GM21737 (cell line): ENCODE measurements at regions not wholly inside any gene's neighbourhood (a gene's known extent, or its start where the extent isn't known, plus 50 kb on each side); places are given as distances from the start of the nearest gene placed in this dataset.

ENCODE experiments used
- ATAC-seq: cut with Tn5 transposase; IDR thresholded peaks from one replicate; pipeline ENCODE4 v1.9.1; 2021; ENCODE audit warnings: mild to moderate bottlenecking, moderate library complexity; ENCODE audit not compliant: unreplicated experiment

DNA sequence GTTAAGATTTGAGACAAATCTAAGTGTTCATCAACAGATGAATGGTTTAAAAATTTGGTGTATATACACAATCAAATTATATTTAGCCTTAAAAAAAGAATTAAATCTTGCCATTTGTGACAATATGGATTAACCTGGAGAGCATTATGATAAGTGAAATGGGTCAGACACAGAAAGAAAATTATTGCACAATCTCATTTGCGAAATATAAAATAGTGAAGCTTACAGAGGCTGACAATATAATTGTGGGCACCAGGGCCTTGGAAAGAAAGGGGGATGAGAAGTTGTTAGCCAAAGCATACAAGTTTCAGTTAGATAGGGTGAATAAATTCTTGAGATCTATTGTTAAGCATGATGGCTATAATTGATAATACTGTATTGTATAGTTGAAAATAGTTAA is 883.0 kb downstream of the TECRL start:
- no peak for ATAC-seq

DNA sequence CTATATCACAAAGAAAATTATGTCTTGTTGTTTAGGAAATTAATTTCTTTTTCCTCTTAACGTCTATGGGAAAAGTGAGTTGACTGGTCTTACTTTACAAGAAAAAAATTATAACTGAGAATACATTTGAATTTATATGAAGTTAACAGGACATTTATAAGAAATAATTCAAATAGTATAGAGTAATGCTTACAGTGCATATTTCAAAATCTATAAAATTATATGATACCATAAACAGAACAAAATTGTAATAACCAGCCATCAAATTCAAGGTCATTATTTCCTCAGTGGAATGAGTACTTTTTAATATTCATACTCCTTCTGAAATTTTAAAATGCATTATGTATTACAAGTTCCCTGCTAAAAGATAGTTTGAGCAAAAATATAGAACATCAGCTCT is 884.5 kb downstream of the TECRL start:
- ATAC-seq: no peak

DNA sequence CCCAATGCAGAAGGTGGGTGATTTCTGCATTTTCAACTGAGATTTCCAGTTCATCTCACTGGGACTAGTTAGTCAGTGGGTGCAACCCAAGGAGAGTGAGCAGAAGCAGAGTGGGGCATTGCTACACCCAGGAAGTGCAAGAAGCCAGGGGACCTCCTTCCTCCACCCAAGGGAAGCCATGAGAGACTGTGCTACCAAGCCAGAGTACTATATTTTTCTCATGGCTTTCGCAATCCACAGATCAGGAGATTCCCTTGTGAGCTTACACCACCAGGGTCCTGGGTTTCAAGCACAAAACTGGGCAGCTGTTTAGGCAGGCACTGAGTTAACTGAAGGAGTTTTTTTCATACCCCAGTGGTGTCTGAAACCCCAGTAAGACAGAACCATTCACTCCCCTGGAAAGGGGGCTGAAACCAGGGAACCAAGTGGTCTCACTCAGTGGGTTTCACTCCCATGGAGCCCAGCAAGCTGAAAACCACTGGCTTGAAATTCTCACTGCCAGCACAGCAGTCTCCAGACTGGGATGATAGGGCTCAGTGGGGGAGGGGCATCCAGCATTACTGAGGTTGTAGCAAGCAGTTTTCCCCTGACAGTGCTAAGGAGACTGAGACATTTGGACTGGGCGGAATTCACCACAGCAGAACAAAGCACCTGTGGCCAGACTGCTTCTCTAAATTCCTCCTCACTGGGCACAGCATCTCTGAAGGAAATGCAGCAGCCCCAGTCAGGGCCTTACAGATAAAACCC is 903.4 kb downstream of the TECRL start:
- ATAC-seq: no peak

DNA sequence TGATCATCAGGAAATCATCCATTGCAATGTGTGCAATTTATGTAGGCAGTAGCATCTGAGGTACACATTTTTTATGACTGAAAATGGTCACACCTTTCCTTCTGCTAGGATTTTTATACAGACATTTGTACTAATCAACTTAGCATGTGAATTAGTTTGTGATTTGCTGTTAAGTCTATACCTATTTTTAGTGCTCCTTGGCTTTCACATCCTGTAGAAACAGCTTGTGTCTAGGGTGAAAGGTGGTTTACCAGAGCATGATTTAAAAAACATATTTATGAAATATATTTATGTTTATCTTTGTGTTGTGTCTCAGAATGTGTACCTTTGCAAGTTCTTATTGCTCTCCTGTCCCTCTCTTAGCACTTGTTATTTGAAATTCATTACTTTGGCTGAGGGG is 916.0 kb downstream of the TECRL start:
- no peak for ATAC-seq

DNA sequence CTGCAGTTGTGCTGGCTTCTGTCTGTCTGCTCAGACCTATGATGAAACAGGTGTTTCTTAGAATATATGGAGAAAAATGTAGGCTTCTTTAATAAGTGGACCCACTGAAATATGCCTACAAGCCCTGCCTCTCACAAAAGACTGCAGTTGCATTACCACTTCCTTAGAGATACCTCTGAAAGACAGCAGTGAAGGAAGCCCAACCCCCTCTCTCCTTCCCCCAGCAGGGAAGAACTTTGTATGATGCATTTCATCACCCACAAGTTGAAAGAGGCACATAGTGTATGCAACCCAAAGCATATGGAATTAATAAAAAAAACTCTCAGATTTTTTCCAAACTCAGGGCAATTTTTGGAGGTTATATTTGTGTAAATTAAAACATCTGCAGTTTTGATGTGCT is 916.7 kb downstream of the TECRL start:
- no peak for ATAC-seq

DNA sequence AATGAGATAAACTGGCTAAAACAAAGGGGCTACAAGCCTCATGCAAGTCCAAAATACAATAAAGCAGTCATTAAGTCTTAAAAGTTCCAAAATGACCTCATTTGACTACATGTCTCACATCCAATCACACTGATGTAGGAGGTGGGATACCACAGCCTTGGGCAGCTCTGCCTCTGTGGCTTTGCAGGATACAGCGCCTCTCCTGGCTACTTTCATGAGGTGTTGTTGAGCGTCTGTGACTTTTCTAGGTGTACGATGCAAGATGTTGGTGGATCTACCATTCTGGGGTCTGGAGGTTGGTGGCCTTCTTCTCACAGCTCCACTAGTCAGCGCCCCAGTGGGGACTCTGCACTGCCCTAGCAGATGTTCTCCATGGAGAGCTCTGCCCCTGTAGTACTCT is 944.9 kb downstream of the TECRL start:
- no peak for ATAC-seq

DNA sequence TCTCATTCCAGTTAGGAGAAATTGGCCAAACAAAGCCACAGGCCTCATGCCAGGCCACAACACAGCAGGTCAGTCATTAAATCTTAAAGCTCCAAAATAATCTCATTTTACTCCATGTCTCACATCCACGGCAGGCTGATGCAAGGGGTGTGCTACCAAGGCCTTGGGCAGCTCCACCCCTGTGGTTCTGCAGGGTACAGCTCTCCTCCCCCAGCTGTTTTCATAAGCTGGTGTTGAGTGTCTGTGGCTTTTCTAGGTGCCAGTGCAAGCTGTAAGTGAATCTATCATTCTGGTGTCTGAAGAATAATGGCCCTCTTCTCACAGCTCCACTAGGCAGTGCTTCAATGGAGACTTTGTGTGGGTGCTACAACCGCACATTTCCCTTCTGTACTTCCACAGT is 949.2 kb downstream of the TECRL start:
- no peak for ATAC-seq

DNA sequence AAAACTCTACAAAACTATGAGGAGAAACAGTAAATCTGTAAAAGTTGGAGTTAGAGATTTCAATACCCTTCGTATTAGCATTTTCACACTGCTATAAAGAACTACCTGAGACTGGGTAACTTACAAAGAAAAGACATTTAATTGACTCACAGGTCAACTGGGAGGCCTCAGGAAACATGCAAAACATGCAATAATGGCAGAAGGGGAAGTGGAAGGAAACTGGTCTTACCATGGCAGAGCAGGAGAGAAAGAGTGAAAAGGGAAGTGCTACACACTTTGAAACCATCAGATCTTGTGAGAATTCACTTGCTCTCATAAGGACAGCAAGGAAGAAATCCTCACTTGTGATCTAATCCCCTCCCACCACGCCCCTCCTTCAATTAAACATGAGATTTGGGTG is 949.9 kb downstream of the TECRL start:
- no peak for ATAC-seq

DNA sequence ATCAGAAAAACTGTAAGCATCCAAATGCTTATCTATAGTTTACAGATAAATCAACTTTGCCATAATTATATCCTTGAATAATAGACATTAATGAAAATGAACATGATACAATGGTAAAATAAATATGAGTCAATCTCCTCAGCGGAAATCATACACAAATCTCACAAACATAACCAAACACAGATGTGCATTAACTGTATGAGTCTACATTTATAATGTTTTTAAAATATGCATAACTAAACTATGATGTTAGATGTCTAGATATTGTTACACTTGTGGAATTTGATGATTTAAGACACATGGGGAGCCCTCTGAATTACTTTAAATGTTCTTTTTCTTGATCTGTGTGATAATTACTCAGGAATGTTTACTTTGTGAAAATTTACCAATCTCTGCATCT is 951.2 kb downstream of the TECRL start:
- no peak for ATAC-seq

DNA sequence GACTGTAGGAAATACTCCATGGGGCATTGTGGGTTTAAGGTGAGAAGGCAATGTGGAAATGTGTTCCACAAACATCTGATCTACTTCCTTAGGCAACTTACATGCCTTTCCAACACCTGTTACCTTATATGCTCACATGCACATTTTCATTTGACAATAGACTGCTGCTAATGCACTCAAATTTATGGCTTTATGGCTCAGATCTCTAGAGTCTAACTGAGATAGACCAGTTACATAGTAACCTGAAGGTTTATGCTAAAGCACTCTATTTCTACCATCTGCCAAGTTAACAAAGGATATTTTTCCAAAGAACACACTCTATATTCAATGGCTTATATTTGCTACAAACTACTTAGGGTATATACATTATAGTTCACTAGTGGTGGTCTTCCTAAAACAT is 969.0 kb downstream of the TECRL start:
- no peak for ATAC-seq

DNA sequence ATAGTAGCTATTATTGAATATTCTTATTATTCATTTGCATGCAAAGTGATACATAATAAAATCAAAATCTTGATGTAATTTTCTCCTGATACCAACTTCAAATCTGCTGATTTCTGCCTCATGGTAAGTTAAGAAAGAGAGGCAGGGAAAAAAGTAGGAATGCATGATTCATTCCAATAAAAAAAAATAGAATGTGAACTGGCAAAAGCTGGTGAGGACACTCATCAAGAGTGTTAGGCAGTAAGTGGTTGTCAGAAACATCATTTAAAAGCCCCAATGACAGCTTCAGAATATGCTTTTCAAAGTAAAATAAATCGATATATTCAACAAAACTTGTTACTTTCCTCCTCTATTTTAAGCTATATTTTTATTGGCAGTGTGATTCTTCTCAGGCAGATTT is 979.1 kb downstream of the TECRL start:
- ATAC-seq: no peak

DNA sequence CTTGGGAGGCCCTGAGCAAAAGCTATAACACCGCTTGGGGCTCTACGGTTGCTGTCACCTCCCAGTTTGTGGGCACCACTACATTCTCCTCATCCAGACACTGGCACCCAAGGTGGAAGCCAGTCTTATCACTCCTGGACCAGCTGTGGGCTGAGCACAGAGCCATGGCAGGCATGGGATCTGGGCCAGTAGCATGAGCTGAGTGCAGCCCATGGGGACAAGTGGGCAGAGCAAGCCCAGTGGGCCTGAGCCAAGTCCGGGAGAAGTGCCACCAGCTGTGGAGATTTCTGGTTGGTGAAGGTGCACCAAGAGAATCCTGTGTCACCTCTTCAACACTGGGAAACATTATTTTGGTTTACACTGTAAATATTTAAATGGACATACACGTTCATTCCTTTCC is 1013.0 kb downstream of the TECRL start:
- no peak for ATAC-seq

DNA sequence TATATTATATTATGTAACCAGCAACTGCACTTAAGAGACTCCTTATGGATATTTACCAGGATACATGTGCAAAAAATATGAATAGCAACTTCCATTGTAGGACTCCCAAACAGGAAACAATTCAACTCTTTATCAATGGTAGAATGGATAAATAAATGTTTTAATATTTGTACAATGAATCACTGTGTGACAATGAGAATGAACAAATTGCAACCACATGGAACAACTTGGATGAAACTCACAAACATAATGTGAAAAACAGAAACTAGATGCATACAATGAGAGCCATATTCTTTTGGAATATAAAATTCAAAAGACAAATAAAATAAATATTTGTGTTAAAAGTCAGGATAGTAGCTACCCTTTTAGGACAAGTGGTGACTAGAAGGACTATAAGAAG is 1015.7 kb downstream of the TECRL start:
- ATAC-seq: no peak

DNA sequence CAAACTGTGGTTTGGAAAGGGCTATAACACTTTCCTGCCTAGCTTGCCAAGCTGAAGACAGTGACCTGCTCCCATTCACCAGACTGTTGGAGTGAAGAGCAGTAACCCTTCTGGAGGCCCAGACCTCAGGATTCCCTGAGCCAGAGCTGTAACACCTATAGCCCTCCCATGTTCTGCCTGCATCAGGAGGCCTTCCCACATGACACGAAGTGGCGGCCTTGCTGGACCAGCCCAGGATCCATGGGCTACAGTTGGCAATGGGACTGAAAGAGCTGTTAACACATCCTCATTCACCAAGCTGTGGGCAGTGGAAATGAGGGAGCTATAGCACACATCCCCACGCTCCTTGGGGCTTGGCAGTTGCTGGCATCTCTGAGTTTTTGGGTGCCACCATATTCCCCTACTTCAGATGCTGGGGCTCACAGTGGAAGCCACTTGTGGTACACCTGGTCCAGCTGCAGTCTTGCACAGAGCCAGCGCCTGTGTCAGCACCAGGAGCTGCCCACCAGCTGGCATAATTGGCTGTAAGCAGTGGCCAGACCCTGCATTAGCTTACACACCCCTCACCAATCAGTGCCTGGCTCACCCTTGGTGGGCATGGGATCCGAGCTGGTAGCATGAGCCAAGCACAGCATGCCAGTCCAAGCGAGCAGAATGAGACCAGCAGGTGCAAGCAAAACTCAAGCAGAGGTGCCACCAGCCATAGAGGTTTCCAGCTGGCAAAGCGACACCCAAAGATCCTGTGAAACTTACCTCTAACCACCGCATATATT is 1029.3 kb downstream of the TECRL start:
- ATAC-seq: no peak

DNA sequence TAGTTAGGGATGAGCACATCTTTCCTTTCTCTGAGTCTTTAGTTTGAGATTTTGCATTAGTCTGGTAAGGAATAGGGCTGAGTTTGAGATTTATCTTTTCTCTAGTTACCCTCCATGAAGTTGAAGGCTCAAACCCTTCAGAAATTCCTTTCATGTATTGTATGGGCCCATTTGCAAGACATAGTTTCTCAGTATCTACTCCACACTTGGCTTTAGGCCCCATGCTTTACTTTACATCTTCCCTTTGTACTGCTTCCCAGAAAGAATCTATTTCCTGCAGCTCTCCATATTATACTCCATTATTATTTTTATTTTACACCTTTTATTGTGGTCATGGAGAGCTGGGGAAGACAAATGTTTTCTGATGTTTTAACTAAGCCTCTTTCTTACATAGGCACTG is 1038.2 kb downstream of the TECRL start:
- no peak for ATAC-seq

DNA sequence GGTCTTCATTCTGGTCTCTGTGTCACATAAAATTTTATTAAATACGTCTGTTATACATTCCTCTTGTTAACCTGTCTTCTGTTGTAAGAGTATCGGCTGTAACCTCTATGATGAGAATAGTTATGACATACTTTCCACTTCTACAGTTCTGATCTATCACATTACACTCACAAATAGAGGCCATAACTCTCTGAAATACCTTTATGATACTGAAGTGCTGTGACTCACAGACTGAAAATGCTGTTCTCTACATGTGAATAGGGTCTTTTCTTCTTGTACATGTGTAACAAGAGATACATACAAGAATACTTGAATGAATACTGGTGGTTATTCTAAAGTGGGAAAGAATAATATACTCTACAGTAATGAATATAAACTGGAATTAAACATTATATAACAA is 1047.6 kb downstream of the TECRL start:
- ATAC-seq: no peak

DNA sequence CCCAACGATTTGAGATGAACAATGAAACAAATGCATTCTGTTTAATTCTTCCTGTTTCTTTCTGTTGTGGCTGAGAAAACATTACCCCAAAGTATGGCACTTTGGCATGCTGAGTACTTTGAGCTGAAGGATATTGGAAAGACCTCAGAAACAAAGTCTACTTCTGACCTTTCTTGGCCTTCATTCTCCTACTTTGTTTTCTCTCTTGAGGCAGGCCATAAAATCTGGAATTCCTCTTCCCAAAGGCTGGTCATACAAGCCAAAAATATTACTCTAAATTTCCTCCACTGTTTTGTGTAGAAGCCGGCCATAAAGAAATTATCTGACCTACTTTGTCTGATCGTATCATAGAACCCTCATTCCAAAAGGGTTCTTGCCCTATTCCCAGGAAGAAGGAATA is 1048.2 kb downstream of the TECRL start:
- ATAC-seq: no peak

DNA sequence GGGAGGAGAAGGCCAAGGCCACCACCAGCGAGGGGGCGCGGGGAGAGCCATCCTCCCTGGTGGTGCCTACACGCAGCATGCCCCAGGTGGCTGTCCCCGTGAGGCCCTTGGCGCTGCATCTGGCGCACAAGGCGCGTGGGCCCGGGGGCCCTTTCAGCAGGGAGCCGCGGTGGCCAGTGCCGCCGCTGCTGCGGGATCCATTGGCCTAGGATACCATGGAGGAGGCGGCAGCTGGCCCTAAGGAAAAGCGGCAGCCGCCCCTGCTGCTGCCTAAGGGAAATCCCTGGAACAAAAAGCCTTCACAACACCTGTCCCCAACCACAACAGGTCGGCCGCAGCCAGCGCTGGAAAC is 1059.6 kb downstream of the TECRL start:
- no peak for ATAC-seq

DNA sequence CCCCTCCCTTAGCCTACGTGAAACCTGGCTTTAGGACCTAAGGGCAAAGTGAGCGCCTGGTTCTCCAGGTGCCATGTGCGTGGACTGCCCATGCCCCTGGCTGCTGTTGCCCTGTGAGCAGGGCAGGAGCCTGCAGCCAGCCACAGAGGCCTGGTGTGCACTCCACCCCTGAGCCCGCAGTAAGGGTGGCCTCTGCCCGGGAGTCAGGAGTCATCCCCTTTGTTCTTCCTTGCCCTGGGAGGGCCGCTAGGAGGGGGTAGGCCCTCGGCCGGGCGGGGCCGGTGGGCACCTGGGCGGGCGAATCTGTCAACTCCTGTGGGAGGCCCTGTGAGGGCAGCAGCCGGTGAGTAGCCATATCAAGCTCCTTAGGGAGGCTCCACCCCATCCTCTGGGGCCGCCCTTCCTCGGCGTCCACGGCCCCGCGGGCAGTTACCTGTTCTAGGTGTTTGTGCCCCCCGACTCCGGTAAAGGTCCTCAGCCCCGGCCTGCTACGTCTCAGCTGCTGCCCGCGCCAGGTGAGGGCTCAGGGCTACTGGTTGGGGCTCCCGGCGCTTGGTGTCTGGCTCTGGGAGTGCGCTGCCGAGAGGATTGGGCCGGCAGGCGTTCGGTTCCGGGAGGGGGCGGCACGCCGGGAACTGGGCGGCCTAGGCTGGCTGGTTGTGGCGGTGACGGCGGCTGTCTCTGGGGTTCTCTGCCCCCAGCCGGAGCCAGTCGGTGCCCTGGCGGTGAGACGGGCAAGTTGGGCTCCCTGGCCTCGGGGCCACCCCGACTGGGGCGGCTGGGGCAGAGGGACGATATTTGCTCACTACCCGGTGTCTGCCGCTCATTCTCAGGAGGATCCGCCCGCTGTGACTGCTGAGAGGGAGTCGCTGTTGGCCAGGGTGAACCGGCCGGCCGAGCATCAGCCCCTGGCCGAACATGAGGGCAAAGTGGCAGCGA is 1060.2 kb downstream of the TECRL start:
- no peak for ATAC-seq

DNA sequence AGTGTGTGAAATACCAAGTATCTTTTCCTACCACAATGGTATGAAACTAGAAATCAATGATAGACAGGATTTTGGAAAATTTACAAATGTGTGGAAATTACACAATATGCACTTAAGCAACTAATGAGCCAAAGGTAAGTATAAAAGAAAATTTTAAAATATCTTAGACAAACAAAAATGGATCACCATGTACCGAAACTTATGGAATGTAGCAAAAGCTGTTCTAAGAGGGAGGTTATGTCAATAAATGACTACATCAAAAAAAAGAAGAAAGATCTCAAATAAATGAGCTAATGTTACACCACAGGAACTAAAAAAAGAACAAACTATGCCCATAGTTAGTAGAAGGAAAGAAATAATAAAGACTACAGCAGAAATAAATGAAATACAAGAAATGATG is 1084.1 kb downstream of the TECRL start:
- no peak for ATAC-seq

DNA sequence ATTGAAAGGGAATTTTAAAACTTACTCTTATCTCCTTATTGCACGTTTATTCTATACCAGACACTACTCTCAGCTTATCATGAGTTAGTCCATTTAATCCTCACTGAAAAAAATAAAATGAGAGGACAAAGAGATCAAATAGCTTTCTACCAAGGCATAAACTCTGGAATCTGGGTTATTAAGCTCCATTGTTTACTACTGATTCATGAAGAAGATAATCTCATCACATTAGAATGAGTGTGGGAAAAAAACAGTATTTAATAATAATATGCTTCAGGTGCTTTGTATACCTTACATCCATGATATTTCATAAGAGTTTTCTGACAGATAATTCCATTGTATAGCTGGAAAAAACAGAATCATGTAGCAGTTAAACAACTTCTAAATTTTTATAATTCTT is 1092.6 kb downstream of the TECRL start:
- no peak for ATAC-seq

DNA sequence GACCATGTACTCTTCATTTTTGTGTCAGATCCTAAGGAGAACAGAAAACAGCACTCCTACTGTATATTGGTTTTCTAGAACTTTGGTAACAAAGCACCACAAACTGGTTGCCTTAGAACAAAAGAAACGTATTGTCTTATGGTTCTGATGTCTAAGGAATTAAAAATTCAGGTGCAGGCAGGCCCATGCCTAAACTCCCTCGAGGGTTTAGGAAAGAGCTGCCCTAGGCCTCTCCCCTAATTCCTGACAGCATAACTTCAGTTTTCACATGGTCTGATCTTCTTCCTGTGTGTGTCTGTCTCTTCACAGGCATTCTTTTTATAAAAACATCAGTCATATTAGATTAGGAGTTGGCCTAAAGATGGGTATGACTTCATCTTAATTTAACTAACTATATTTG is 1093.6 kb downstream of the TECRL start:
- ATAC-seq: no peak
